Adipocyte (in vitro differentiated cells): ENCODE measurements at regions not wholly inside any gene's neighbourhood (a gene's known extent, or its start where the extent isn't known, plus 50 kb on each side); places are given as distances from the start of the nearest gene placed in this dataset.
"Not testable (repeated sequence)": the region's sequence is repeated elsewhere in the genome, so short reads cannot be mapped to it uniquely, and the experiment has no call there.

ENCODE experiments used
- DNase-seq: peaks from one replicate; pipeline ENCODE4 v3.0.0-alpha.2; 2015; ENCODE audit warnings: low read depth
- H3K27me3 ChIP-seq: replicated peaks from 2 replicates; pipeline ENCODE4 v1.7.0; 2013; ENCODE audit warnings: mild to moderate bottlenecking, low read length, moderate library complexity; ENCODE audit not compliant: control insufficient read depth, insufficient read depth
- H3K36me3 ChIP-seq: 2 replicates; pipeline ENCODE4 v1.7.0; 2013; ENCODE audit warnings: low read length, mild to moderate bottlenecking, moderate library complexity; ENCODE audit not compliant: control insufficient read depth, insufficient read depth, severe bottlenecking
- H3K4me1 ChIP-seq: 2 replicates; pipeline ENCODE4 v1.7.0; 2013; ENCODE audit warnings: mild to moderate bottlenecking, low read length, moderate library complexity; ENCODE audit not compliant: control insufficient read depth, insufficient read depth
- H3K4me3 ChIP-seq: 2 replicates; pipeline ENCODE4 v1.7.0; 2013; ENCODE audit warnings: mild to moderate bottlenecking, low read length, moderate library complexity
- H3K9ac ChIP-seq: 2 replicates; pipeline ENCODE4 v1.7.0; 2013; ENCODE audit warnings: mild to moderate bottlenecking, low read length, moderate library complexity
- H3K9me3 ChIP-seq: 2 replicates; pipeline ENCODE4 v1.7.0; 2013; ENCODE audit warnings: mild to moderate bottlenecking, low read length, moderate library complexity; ENCODE audit not compliant: control insufficient read depth

DNA sequence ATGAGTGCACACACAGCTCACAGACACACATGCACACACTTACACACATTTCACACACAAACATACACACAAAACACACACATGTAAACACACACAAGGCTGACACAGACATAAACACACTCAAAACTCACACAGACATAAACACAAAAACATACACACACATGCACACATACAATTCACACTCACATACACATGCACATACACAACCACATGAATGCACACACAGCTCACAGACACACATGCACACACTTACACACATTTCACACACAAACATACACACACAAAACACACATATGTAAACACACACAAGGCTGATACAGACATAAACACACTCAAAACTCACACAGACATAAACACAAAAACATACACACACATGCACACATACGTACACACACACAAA lies 455.0 kb downstream of the SOX11 start:
- not testable (repeated sequence) for H3K36me3 ChIP-seq, H3K9me3 ChIP-seq, H3K9ac ChIP-seq, H3K4me1 ChIP-seq, H3K27me3 ChIP-seq, H3K4me3 ChIP-seq, DNase-seq

DNA sequence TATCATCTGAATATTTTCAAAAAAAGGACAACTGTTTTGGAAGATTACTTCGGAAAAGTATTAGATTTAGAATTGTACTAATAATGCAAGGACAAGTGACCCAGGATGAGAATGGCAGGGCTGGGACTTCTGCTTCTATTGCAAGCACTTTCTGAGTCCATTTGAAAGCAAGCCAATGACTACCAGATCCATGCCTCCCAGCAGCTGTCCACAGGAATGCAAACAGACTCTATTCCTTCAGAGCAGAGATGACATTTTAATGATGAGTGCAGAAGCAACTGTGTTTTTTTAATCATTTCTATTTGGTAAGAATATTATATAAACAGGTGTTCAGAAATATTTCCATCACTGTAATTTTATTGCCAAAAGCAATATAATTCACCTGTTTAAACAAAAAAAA lies 456.7 kb downstream of the SOX11 start:
- no peaks in the 10 kb centered on the region for H3K27me3 ChIP-seq
- H3K4me1 ChIP-seq, result no peaks in the 10 kb centered on the region
- no peak overlapping the region for H3K4me3 ChIP-seq
- no peak overlapping the region for H3K9ac ChIP-seq
- no peaks in the 10 kb centered on the region for H3K36me3 ChIP-seq
- peak; percentile 13 for DNase-seq
- H3K9me3 ChIP-seq, result peaks cover 4% of the 10 kb centered on the region

DNA sequence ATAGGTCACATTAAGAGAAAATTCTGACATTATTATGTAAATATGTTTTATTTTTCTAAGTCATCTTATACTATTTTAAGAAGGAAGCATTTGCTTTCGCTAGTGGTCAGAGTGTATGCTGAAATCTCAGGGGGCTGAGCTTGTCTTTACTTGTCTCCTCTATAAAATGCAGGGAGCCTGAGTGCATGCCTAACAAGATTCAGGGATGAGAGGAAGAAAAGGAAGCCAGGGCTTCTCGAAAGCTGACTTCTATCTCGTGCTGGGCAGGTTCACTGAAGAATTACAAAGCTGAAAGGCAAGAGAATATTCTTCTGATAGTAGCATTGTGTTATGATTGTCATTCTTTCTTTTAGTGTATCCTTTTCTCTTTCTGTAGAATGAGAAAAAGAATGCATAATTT lies 467.4 kb downstream of the SOX11 start:
- Histone ChIP-seq H3K4me3 (no peak overlapping the region), H3K27me3 (no peaks in the 10 kb centered on the region), H3K36me3 (no peaks in the 10 kb centered on the region), H3K9ac (no peak overlapping the region), H3K4me1 (no peaks in the 10 kb centered on the region), H3K9me3 (no peaks in the 10 kb centered on the region)
- DNase-seq, result no peak

DNA sequence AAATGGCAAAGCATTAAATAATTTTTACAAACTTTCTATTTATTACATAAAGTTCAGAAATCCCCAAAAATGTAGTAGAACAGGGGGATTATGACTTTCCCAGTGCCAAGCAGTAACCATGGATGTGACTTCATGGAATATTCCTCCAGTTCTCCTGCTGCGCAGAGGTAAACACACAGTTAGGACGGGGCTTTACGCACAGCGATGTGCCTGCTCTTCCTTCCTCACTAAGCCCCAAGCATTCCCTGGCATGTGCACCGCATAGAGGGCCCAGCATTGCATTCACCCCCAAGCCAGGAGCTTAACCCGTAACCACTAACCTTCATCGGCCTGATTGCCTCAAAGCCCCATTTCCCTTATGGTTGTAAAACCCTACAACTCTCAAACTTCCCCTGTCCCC lies 471.7 kb downstream of the SOX11 start:
- H3K9me3 ChIP-seq, result no peaks in the 10 kb centered on the region
- H3K36me3 ChIP-seq, result no peaks in the 10 kb centered on the region
- no peaks in the 10 kb centered on the region for H3K27me3 ChIP-seq
- H3K9ac ChIP-seq, result no peak overlapping the region
- no peak overlapping the region for H3K4me3 ChIP-seq
- no peaks in the 10 kb centered on the region for H3K4me1 ChIP-seq
- no peak for DNase-seq

DNA sequence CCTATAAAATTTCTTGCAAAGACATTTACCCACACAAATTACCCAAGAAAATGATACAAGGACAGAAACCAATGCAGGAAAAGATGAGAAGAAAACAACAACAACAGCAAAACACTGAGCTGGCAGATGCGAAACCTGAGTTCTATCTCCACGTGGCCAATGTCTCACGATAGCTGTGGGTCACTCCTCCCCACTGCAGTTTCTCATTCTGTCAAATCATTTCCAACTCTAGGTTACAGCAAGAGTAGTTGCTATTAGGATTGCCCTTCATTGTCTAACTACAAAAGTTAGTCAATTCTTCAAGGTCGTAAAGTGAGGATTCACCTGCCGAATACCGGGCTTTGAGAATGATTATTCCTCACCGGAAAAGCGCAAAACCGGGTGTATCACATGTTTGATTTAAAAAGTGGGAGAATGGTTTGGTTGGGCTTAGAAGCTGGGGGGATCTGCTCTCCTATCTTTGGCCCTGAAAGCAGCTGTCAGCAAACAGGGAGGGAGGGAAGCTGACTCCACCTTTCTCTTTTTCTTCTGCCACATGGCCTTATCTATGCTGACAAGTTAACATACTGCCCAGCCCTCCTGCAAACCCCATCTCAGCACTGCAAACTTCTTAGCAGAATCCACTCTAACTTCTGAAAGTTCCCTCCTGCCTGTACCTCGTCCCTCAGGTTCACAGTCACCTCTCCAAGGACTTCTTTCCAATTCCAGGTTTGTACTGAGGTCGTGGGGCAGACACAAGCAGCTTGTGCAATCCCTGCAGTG lies 473.0 kb downstream of the SOX11 start:
- no peaks in the 10 kb centered on the region for H3K4me1 ChIP-seq
- H3K4me3 ChIP-seq, result no peak overlapping the region
- H3K9me3 ChIP-seq, result no peaks in the 10 kb centered on the region
- H3K9ac ChIP-seq, result no peak overlapping the region
- no peaks in the 10 kb centered on the region for H3K36me3 ChIP-seq
- no peak for DNase-seq
- H3K27me3 ChIP-seq, result no peaks in the 10 kb centered on the region

DNA sequence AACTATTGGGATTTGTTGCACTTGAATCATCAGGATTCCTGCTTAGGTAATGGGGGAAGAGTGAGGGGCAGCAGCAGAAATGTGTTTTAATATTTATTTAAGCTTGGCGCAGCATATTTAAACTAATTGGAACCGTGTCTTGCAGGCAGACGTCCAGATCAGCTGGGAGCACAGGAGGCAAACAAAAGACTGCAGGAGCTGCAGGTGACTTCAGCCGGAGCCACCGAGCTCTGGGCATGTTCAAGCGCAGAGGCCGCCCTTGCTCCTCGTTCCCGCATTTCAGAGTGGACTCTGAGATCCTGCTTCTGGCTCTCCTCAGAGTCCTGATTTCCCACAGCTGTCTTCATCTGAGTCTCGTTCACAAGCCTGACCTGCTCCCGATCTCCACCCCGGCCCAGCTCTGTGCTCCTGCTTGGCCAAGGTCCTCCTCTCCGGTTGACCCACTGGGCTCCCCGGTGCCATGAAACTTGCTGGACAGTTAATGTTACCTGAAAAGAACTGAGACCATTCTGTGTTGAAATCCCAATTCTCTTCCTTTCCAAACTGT lies 475.5 kb downstream of the SOX11 start:
- no peaks in the 10 kb centered on the region for H3K9me3 ChIP-seq
- no peak overlapping the region for H3K4me3 ChIP-seq
- DNase-seq, result no peak
- H3K27me3 ChIP-seq, result no peaks in the 10 kb centered on the region
- no peaks in the 10 kb centered on the region for H3K36me3 ChIP-seq
- H3K9ac ChIP-seq, result no peak overlapping the region
- H3K4me1 ChIP-seq, result no peaks in the 10 kb centered on the region

DNA sequence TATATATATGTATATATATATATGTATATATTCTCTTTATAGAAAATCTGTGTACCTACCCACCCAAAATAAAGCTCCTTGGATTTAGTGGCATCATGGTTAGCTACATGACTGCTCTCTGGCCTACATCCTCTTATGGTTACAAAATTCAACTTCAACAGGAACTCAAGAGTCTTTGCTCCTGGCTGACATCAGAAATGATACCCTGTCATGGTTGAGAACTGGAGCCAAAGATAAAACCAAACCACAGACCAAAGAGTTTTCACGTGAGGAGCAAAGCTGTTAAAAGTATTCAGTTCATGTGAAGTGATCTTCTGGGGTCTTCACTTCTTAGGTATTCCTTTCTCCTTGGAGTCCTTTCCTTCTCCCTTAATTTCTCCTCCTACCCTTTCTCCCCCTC lies 476.3 kb downstream of the SOX11 start:
- Histone ChIP-seq H3K4me3 (no peak overlapping the region), H3K9me3 (no peaks in the 10 kb centered on the region), H3K27me3 (no peaks in the 10 kb centered on the region), H3K4me1 (no peaks in the 10 kb centered on the region), H3K9ac (no peak overlapping the region), H3K36me3 (no peaks in the 10 kb centered on the region)
- no peak for DNase-seq

DNA sequence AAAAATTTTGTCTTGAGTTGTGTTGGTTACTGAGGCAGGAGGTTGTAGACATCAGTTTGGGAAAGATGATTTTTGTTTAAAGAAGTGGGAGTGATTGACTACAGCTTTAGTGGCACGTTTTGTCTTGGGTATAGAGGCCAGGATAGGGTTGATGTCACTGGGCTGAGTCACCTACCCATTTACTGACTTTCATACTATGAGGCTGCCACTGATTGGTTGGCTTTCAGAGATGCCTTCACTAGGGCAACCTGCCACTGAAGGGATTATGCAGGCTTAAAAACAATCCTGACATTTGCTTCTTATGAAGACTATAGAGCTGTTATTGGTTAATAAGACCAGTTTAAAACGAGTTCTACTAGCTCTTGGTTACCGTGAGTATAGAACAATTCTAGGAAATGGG lies 479.1 kb downstream of the SOX11 start:
- no peak for DNase-seq
- no peaks in the 10 kb centered on the region for H3K4me1 ChIP-seq
- peaks cover 9% of the 10 kb centered on the region for H3K9me3 ChIP-seq
- no peak overlapping the region for H3K4me3 ChIP-seq
- H3K36me3 ChIP-seq, result no peaks in the 10 kb centered on the region
- no peak overlapping the region for H3K9ac ChIP-seq
- no peaks in the 10 kb centered on the region for H3K27me3 ChIP-seq

DNA sequence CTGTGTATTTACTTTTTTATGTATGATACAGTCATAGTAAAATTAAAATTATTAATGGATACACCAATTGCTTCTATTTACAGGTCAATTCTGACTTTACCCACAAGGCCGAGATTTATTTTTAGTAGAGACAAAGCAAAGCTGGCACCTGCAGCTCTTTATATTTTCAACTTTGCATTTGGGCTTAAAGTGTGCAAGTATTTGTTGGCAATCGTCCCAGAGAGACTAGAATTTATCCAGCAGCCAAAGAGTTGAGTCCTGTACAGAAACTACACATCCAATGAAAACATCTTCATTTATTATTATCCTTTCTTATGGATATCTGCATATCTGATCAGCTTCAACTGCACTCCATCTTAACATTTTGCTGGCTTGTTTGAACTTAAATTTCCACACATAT lies 485.6 kb downstream of the SOX11 start:
- DNase-seq, result no peak
- Histone ChIP-seq H3K9ac (no peak overlapping the region), H3K36me3 (no peaks in the 10 kb centered on the region), H3K4me1 (no peaks in the 10 kb centered on the region), H3K27me3 (no peaks in the 10 kb centered on the region), H3K4me3 (no peak overlapping the region), H3K9me3 (peaks cover 9% of the 10 kb centered on the region)

DNA sequence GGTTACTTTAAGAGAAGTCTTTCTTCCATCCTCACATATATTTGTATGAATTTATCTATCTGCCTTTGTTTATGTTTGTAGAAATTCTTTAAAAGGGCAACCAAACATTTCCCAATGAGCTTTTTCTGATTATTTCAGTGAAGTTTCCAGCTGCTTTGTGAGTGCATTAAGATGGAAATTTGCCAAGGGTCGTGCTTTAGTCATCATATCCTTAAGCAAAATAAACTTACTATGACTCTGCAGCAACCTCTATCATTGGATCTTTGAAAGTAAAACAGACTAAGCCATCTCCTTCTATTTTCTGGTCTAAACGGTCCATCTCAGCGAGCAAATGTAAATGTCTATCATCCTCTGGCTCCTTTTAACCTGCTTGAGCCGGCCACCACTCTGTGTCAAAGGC lies 489.3 kb downstream of the SOX11 start:
- H3K9me3 ChIP-seq, result no peaks in the 10 kb centered on the region
- peak; percentile 39 for DNase-seq
- peaks cover 4% of the 10 kb centered on the region for H3K4me1 ChIP-seq
- H3K9ac ChIP-seq, result no peak overlapping the region
- H3K27me3 ChIP-seq, result no peaks in the 10 kb centered on the region
- no peaks in the 10 kb centered on the region for H3K36me3 ChIP-seq
- H3K4me3 ChIP-seq, result no peak overlapping the region

DNA sequence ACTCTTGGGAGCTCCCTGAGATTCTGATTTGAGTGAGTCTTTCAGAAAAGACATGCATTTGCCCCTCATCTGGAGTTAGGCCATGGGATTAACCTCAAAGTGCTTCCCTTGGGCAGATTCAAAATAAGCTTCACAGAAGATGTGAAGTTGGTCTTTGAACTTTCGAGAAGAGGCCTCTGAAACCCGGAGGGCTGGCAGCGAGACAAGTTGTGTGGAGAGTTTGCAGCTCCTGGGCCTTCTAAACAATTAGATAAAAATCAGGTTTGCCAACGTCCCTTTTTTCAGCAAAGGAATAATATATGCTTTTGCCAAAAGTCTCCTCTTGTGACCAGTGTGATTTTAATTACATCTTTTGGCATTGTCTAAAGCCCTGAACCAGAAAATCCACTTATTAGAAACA lies 489.7 kb downstream of the SOX11 start:
- Histone ChIP-seq H3K9ac (no peak overlapping the region), H3K27me3 (no peaks in the 10 kb centered on the region), H3K36me3 (no peaks in the 10 kb centered on the region), H3K4me3 (no peak overlapping the region), H3K4me1 (peaks cover 8% of the 10 kb centered on the region), H3K9me3 (no peaks in the 10 kb centered on the region)
- DNase-seq, result peak; percentile 9

DNA sequence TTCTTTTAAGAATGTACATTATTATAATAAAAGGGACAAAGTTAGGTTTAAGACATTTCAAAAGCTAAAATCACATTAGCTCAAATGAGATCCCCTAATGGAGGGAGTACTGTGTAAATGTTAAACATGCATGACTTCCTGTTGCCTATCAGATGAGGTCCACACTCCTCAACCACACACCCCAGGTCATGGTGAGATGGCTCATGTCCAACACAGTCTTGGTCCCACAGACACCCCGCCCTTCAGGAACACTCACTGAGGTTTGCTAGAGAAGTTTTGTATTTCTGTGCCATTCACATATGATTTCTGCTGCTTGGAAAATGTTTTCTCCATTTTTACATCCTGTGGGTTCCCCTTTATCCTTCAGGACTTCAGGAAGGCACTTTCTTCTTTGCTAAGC lies 491.0 kb downstream of the SOX11 start:
- no peaks in the 10 kb centered on the region for H3K9me3 ChIP-seq
- H3K4me3 ChIP-seq, result no peak overlapping the region
- H3K36me3 ChIP-seq, result no peaks in the 10 kb centered on the region
- no peaks in the 10 kb centered on the region for H3K27me3 ChIP-seq
- no peak overlapping the region for H3K9ac ChIP-seq
- H3K4me1 ChIP-seq, result peaks cover 11% of the 10 kb centered on the region
- DNase-seq, result no peak
